Esophagus mucosa (tissue), 1 donor: ENCODE measurements at regions not wholly inside any gene's neighbourhood (a gene's known extent, or its start where the extent isn't known, plus 50 kb on each side); places are given as distances from the start of the nearest gene placed in this dataset.
"Not testable (repeated sequence)": the region's sequence is repeated elsewhere in the genome, so short reads cannot be mapped to it uniquely, and the experiment has no call there.

Experiments
- ATAC-seq: fragments of 200-7000 bp; cut with Tn5 transposase; one replicate; pipeline ENCODE4 v1.9.1; 2020
- donor health status: DM: yes; HTN: yes; CAD: no.

DNA sequence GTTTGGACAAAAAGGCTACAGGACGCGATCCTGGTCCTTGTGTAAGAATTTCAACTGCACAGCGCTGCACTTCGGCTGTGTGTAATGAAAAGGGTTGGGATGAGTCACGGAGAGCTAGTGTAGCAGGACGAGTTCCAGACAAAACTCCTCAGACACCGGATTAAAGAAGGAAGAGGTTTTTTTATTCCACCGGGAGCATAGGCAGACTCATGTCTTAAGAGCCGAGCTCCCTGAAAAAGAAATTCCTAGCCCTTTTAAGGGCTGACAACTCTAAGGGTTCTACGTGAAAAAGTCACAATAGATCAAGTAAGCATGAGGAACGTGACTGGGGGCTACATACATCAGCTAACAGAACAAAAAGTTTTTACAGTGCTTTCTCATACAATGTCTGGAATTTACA is 54.8 kb upstream of the FAM90A1 start:
- ATAC-seq: not testable (repeated sequence)

DNA sequence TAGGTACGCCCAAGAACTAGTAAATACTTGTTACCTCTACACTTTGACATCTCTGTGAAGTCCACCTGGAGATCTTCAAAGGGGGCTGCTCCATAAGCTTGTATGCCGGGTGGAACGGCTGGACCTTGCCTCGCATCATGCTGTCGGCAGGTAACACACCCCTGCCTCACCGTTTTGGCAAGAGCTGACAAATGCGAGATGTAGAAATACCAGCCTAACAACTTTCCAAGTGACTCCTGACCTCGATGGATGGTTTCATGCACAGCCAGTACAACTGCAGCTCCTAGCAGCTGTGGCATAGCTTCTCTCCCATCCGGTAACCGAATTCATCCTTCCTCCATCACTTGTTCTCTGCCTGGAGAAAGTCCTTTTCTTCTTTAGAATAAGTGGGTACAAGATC is 58.3 kb upstream of the FAM90A1 start:
- ATAC-seq: not testable (repeated sequence)

DNA sequence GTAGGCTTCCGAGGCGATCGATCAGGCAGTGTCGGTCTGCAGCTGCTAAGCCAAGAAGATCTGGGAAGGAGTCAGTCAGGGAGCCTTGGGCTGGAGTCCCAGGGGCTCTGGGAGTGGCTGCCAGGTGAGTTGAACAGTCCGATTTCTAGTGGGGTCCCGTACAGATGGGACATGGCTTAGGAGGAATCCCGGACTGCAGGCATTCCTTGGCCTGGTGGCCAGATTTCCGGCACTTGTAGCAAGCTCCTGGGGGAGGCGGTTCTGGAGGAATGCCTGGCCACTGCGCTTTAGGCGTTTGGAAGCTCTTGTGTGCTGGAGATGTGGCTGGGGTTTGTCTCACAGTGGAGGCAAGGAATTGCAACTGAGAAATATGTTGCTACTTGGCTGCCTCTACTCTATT is 64.3 kb upstream of the FAM90A1 start:
- not testable (repeated sequence) for ATAC-seq

DNA sequence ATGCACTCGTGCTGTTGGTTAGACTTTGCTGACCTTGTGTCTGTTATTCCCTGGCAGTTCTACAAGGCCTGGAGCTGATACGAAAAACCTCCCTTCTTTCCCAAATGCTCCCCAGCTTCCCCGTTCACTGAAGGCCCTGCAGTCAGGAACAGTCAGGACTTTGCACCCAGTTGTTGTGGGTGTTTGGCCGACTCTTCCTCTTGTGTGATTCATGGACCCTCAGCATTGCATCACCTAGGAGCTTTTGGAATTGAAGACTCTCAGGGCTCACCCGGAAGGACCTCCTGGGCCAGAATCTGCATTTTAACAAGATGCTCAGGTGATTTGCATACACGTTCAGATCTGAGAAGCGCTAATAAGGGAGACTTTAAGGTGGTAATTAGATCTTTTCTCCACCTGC is 67.2 kb upstream of the FAM90A1 start:
- ATAC-seq: not testable (repeated sequence)

DNA sequence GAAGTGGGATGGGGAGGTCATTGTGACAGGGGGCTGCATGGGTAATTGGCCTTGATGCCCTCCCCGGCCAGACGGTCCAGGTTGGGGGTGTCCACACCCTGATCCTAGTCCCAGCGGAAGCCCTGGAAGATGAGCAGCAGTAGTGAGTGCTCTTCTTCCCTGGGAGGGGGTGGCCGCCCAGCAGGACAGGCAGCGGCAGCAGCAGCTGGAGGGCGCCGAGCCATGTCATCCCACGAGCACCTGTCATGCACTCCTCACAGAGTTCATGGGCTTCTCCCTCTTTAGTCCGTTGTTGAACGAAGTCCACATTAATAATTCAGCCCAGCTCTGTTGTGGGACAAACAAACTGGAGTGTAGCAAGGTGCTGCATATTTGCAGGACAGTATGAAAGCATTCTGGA is 81.2 kb upstream of the FAM90A1 start:
- not testable (repeated sequence) for ATAC-seq

DNA sequence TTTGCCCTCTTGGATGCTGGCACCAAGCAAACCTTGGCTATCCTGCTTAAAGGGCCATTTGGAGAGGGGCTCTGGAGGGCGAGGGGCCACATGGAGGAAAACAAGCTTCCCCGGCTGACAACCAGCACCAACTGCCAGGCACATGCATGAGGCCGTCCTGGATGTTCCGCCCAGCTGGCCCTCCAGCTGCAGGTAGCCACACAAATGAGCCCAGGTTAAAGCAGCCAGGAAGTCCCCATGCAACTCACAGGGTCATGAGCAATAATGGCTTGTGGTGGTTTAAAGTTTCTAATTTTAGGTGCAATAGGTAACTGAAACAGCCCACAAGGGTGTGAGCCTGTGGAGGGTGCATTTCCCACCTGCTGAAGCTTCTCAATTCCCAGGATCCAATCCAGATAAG is 88.6 kb upstream of the FAM90A1 start:
- not testable (repeated sequence) for ATAC-seq

DNA sequence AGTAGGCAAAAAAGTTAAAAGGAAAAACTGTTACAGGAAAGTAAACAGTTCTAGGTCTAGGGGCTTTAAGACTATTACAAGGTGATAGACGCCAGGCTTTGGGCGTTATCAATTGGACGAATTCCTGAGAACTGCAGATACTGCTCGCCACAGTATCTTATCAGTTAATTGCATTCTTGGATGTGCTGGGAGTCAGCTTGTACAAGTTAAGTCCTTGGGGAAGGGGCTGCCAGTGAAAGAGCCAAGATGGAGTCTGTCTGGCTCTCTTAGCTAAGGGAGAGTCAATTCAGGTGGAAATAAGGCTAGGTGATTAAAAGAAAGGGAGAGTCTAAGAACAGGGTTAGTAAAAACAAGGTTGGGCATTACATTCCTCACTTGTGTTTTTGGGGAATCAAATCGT is 90.3 kb upstream of the FAM90A1 start:
- not testable (repeated sequence) for ATAC-seq

DNA sequence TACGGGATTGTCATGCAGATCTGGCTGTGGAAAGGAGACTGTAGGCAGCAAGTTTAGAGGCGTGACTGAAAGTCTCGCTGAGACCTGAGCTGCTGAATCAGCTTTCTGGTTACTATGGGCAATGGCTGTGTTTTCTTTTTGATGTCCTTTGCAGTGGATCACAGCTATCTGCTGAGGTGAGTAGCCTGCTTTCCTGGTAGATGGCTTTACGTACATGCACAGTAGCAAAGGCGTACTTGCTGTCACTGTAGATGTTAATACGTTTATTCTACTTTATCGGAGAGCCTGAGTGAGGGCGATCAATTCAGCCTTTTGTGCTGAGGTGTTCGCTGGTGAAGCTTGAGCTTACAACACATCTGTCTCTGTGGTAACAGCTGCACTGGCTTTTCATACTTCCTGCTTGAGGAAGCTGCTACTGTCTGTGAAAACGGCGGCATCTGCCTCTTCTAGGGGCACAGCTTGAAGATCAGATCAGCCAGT is 92.9 kb upstream of the FAM90A1 start:
- not testable (repeated sequence) for ATAC-seq

DNA sequence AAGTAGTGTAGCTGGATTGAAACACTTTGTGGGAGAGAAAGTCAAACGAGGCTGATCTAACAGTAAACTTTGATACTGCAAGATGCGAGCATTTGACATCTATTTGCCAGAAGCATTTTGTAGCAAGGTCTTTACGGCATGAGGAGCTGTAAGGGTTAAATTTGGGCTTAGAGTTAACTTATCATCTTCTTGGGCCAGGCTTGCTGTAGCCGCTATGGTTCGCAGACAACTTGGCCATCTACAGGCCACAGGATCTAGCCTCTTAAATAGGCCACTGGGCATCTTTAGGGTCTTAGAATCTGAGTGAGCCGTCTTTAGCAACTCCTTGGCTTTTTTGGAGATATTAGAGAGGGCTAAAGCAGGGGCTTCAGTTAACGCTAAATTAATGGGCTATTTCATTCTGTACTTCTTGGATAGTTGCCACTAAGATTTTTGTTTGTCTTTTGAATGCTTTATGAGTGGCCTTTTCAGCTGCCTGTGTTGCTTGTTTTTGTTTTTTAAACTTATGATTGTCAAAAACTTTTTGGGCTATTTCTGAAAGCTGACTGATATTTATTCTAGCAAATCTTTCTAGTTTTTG is 93.5 kb upstream of the FAM90A1 start:
- ATAC-seq: not testable (repeated sequence)

DNA sequence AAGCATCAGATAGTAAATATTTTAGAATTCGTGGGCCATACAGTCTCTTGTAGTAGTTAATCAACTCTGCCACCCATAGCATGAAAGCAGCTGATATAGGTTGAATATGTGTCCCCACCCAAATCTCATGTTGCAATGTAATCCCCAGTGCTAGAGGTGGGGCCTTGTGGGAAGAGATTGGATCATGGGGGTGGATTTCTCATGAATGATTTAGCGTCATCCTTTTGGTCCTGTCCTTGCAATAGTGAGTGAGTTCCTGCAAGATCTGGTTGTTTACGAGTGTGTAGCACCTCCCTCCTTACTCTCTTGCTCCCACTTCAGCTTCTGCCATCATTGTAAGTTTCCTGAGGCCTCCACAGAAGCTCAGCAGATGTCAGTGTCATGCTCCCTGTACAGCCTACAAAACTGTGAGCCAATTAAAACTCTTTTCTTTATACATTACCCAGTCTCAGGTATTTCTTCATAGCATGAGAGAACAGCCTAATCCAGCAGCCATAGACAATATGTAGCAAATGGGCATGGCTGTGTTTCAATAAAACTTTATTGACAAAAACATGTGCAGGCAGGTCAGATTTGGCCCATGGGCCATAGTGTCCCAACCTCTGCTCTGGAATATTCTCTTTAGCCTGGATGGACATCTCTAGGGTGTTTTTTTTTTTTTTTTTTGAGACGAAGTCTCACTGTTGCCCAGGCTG is 97.9 kb upstream of the FAM90A1 start:
- not testable (repeated sequence) for ATAC-seq

DNA sequence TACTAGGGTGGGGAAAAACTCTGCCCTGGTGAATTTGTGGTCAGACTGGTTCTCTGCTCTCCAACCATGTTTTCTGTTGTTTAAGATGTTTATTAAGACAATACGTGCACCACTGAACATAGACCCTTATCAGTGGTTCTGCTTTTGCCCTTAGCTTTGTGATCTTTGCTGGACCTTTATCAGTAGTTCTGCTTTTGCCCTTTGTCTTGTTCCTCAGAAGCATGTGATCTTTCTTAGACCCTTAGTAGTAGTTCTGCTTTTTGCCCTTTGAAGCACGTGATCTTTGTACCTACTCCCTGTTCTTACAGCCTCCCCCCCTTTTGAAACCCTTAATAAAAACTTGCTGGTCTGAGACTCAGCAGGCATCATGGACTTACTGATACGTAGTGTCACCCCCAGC is 101.4 kb upstream of the FAM90A1 start:
- not testable (repeated sequence) for ATAC-seq

DNA sequence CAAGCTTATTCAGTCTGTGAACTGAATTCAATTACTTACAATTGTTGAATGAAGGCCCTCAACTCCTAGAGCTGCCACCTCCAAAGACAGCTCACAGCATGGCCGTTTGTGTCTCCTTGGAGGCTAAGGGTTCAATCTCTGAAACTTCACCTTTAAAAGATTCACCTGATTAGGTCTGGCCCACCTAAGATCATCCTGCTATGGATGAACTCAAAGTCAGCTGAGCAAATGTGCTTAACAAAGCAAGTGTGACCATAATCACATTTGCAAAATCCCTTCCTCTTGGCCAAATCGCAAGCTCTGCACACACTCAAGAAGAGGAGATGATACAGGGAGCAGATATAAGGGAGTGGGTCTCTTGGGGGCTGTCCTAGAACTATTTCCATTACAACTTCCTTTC is 105.0 kb upstream of the FAM90A1 start:
- not testable (repeated sequence) for ATAC-seq

DNA sequence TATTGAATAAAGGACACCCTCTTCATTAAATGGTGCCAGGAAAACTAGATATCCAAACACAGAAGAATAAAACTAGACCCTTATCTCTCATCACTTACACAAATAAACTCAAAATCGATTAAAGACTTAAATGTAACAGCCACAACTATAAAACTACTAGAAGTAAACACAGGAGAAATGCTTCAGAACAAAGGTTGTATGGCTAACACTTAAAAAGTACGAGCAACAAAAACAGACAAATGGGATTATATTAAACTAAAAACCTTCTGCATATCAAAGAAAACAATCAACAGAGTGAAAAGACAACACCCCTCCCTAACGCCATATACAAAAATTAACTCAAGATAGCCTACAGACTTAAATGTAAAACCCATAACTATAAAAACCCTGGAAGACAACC is 104.7 kb upstream of the CLEC6A start:
- ATAC-seq: not testable (repeated sequence)

DNA sequence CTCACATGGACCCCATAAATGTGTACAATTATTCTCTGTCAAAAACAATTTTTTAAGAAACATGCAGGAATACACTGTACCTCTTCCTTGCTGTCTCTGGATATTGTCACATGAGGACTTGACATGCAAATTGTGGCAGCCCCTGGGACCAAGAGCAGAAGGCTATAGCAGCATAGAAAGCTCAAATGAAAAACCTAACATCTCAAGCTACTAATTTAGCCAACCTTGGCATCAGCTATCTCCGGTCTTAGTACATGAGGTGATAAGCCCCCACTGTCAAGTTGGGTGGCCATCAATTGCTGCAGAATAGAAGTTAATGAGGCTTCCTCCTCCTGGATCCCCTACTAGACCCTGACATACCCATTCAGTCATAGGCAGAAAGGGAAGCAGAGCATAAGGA is 101.0 kb upstream of the CLEC6A start:
- not testable (repeated sequence) for ATAC-seq

DNA sequence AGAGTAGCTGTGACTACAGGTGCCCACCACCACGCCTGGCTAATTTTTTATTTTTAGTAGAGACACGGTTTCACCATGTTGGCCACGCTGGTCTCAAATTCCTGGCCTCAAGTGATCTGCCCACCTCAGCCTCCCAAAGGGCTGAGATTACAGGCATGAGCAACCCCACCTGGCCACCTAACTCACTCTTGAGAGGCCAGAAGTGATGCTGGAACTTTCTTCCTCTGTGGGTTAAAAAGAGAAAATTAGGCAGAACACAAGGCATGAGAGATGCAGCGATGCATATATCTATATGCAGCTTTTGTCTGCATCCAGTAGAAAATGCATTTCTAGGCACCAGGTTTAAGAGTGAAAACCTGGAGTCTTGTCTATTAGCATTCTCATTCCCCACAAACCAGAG is 100.2 kb upstream of the CLEC6A start:
- not testable (repeated sequence) for ATAC-seq

DNA sequence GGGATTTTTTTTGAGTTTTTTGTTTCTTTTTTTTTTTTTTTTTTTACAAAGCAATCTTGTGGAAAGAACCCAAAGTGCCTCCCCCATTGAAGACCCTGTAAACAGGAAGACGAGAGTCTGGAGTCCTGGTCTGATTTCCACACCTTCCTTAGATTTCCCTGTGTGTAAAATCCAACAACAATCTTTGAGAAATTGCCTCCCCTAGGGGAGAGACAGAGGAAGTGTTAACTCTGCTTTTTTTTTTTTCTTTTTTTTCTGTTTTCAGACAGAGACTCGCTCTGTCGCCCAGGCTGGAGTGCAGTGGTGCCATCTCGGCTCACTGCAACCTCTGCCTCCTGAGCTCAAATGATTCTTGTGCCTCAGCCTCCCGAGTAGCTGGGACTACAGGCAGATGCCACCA is 82.0 kb upstream of the CLEC6A start:
- ATAC-seq: not testable (repeated sequence)

DNA sequence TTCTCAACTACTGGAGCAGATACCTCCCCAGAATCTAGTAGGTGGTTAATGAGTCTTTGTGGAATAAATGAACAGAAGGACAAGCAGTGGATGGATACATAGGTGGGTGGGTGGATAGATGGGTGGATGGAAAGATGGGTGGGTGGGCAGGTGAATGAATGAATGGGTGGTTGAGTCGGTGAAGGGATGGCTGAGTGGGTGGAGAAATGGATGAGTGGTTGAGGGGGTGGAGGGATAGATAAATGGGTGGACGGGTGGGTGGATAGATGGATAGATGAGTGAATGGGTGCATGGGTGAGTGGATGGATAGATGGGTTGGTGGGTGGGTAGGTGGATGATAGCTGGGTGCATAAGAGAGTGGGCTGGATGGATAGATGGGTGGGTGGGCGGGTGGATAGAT is 80.6 kb upstream of the CLEC6A start:
- ATAC-seq: not testable (repeated sequence)

DNA sequence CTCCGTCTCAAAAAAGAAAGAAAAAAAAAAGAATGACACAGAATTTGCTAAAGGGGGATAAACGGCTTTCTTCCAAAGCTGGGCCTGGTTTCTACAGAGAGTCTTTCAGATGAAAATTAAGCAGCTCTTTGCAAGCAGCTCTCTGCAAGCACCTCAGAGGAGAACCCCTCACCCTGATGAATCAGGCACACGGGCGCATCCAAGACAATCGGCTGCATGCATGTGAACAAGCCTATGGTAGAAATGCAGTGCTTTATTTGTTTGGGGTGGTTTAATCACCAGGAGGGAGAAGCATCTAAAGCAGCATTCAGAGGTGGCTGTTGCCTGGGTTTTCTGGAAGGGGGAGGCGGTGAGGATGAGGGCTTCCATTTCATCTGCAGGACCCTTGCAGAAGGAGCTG is 78.0 kb upstream of the CLEC6A start:
- ATAC-seq: not testable (repeated sequence)

DNA sequence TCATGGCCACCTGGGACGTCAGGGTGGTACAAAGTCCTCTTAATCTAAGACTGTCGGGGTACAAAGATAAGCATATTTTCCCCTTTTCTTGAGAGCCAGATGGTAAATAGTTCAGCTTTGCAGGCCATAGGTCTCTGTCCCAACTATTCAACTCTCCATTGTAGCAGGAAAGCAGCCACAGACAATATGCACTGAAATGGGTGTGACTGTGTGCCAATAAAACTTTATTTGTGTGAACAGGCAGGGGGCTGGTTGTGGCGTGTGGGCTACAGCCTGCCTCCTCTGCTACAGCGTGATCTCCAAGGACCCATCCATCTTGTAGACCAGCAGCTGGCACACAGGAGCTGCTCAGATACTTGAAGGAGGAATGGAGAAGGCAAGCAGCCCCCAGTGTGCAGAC is 73.2 kb upstream of the CLEC6A start:
- ATAC-seq: not testable (repeated sequence)

DNA sequence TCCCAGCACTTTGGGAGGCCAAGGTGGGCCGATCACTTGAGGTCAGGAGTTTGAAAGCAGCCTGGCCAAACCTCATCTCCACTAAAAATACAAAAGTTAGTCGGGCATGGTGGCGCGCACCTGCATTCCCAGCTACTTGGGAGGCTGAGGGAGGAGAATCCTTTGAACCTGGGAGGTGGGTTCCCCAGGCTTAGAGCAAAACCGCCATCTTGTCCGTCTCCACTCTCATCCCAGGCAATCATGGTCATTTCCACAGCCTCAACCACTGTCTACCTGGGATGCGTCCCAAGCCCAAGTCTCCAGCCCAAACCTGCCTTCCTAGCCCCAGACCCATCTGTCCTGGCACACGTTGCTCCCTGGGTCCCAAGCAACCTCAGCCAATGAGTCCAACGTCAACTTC is 71.1 kb upstream of the CLEC6A start:
- not testable (repeated sequence) for ATAC-seq

DNA sequence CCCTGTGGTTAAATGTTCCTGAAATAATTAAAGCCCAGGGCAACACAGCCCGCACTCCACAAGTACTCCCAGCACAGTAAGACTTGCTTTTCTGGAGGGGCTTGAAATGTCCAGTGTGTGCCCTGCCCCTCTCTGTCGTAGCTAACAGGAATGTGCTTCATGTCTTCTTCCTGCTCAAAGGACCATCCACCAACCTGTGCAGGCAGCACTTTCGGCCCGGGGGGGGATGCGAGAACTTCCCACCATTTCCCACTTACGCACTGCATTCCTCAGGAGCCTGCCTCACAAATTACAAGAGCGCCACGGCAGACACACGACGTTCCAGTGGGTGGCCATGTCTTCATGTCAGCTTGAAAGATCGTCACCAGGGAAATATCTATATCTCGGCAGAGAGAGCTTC is 70.3 kb upstream of the CLEC6A start:
- ATAC-seq: not testable (repeated sequence)

DNA sequence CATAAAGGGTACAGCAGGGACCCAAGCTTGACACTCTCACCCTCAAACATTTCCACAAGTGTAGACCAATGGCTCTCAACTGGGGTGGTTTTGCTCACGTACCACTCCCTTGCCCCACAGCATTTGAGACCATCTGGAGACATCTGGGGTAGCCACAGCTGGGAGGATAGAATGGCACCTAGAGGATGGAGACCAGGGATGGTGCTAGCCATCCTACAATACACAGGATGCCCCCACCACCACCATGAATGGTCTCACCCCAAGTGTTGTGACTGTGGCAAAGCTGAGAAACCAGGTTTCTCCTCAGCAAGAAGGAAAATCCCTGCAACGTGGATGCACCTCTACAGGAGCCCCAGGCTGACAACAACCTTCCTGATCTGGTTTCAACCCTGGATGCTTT is 69.1 kb upstream of the CLEC6A start:
- ATAC-seq: not testable (repeated sequence)

DNA sequence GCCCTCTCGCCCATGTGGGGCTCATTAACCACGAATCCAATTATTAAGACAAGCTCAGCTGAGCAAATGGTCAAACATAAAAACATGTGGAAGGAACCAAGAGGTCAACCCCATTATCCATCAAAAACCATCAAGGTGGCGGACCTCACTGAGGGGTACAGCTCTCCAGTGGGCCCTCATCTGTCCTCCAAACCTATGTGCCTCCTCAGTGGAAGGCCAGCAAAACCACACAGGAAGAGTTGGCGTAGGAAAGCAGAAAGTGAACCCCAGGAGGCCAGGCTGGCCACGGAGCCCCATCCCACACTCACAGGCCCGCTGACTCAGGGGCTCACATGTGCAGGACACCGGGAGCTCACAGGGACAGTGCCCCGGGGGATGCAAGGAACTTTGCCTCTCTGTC is 66.5 kb upstream of the CLEC6A start:
- ATAC-seq: not testable (repeated sequence)
